ENCODE measurements at regions not wholly inside any gene's neighbourhood (a gene's known extent, or its start where the extent isn't known, plus 50 kb on each side); places are given as distances from the start of the nearest gene placed in this dataset.

- Mint-ChIP-seq H3K36me3 (no peaks in the 10 kb centered on the region), H3K4me1 (no peaks in the 10 kb centered on the region), H3K4me3 (no peak overlapping the region), H3K27ac (no peak overlapping the region), H3K9me3 (peaks cover 0 to 3% (median 0%) of the 10 kb centered on the region in 11 donors), H3K27me3 (no peaks in the 10 kb centered on the region)
- Histone ChIP-seq H3K4me3 (ENCODE audit: low read length) (no peak overlapping the region), H3K9me3 (ENCODE audit: control insufficient read depth in 2 of 3, low read length in 3 of 3) (no peaks in the 10 kb centered on the region), H3K27ac (ENCODE audit: low read depth, low read length) (no peak overlapping the region), H3K4me1 (ENCODE audit: control insufficient read depth in 2 of 2, insufficient read depth in 2 of 2, low read length in 2 of 2) (no peaks in the 10 kb centered on the region), H3K27me3 (ENCODE audit: control insufficient read depth in 2 of 2, insufficient read depth in 2 of 2, low read length in 2 of 2) (no peaks in the 10 kb centered on the region), H3K36me3 (ENCODE audit: control insufficient read depth in 2 of 3, insufficient read depth in 3 of 3, low read length in 3 of 3) (no peaks in the 10 kb centered on the region)
- intact Hi-C loops (cut with micrococcal nuclease): no loop called here
- ChIA-PET POLR2A (no interaction called here), CTCF (no interaction called here)
- DNase-seq: no peak
- no peak for ATAC-seq
Measured at GRCh38 chr7:109522585-109522984, 952.9 kb downstream of the DNAJB9 start.

- Histone ChIP-seq H3K4me3 (ENCODE audit: low read length) (no peak overlapping the region), H3K9me3 (ENCODE audit: control insufficient read depth in 2 of 3, low read length in 3 of 3) (no peaks in the 10 kb centered on the region), H3K4me1 (ENCODE audit: control insufficient read depth in 2 of 2, insufficient read depth in 2 of 2, low read length in 2 of 2) (no peaks in the 10 kb centered on the region), H3K36me3 (ENCODE audit: control insufficient read depth in 2 of 3, insufficient read depth in 3 of 3, low read length in 3 of 3) (no peaks in the 10 kb centered on the region), H3K27ac (ENCODE audit: low read depth, low read length) (no peak overlapping the region), H3K27me3 (ENCODE audit: control insufficient read depth in 2 of 2, insufficient read depth in 2 of 2, low read length in 2 of 2) (no peaks in the 10 kb centered on the region)
- H3K4me3 Mint-ChIP-seq: no peak overlapping the region
- H3K36me3 Mint-ChIP-seq: no peaks in the 10 kb centered on the region
- intact Hi-C loops (cut with micrococcal nuclease): no loop called here
- H3K27ac Mint-ChIP-seq: no peak overlapping the region
- POLR2A ChIA-PET: no interaction called here
- H3K27me3 Mint-ChIP-seq: no peaks in the 10 kb centered on the region
- no peaks in the 10 kb centered on the region for H3K4me1 Mint-ChIP-seq
- CTCF ChIA-PET: no interaction called here
- ATAC-seq (no peak), DNase-seq (no peak)
- peaks cover 0 to 4% (median 0%) of the 10 kb centered on the region in 11 donors for H3K9me3 Mint-ChIP-seq
Measured at GRCh38 chr7:109527833-109528232, 958.2 kb downstream of the DNAJB9 start.

GRCh38 chr7:109529712-109530111 is 960.0 kb downstream of the DNAJB9 start:
- no peak for ATAC-seq
- CTCF ChIA-PET: no interaction called here
- no peaks in the 10 kb centered on the region for H3K27me3 ChIP-seq (ENCODE audit: control insufficient read depth in 2 of 2, insufficient read depth in 2 of 2, low read length in 2 of 2)
- no peaks in the 10 kb centered on the region for H3K36me3 ChIP-seq (ENCODE audit: control insufficient read depth in 2 of 3, insufficient read depth in 3 of 3, low read length in 3 of 3)
- POLR2A ChIA-PET: no interaction called here
- intact Hi-C loops (cut with micrococcal nuclease): no loop called here
- no peaks in the 10 kb centered on the region for H3K9me3 ChIP-seq (ENCODE audit: control insufficient read depth in 2 of 3, low read length in 3 of 3)
- Mint-ChIP-seq H3K36me3 (no peaks in the 10 kb centered on the region), H3K4me1 (no peaks in the 10 kb centered on the region), H3K27me3 (no peaks in the 10 kb centered on the region), H3K9me3 (peaks cover 0 to 4% (median 0%) of the 10 kb centered on the region in 11 donors), H3K4me3 (no peak overlapping the region), H3K27ac (no peak overlapping the region)
- no peak for DNase-seq
- no peak overlapping the region for H3K4me3 ChIP-seq (ENCODE audit: low read length)
- H3K4me1 ChIP-seq (ENCODE audit: control insufficient read depth in 2 of 2, insufficient read depth in 2 of 2, low read length in 2 of 2): no peaks in the 10 kb centered on the region
- H3K27ac ChIP-seq (ENCODE audit: low read depth, low read length): no peak overlapping the region

- no peak overlapping the region for H3K4me3 ChIP-seq (ENCODE audit: low read length)
- H3K27me3 Mint-ChIP-seq: no peaks in the 10 kb centered on the region
- H3K27me3 ChIP-seq (ENCODE audit: control insufficient read depth in 2 of 2, insufficient read depth in 2 of 2, low read length in 2 of 2): no peaks in the 10 kb centered on the region
- intact Hi-C loops (cut with micrococcal nuclease): no loop called here
- no peaks in the 10 kb centered on the region for H3K4me1 Mint-ChIP-seq
- no peak overlapping the region for H3K4me3 Mint-ChIP-seq
- ATAC-seq (no peak), DNase-seq (no peak)
- no peaks in the 10 kb centered on the region for H3K36me3 ChIP-seq (ENCODE audit: control insufficient read depth in 2 of 3, insufficient read depth in 3 of 3, low read length in 3 of 3)
- H3K27ac ChIP-seq (ENCODE audit: low read depth, low read length): no peak overlapping the region
- no peaks in the 10 kb centered on the region for H3K9me3 ChIP-seq (ENCODE audit: control insufficient read depth in 2 of 3, low read length in 3 of 3)
- no peak overlapping the region for H3K27ac Mint-ChIP-seq
- no peaks in the 10 kb centered on the region for H3K4me1 ChIP-seq (ENCODE audit: control insufficient read depth in 2 of 2, insufficient read depth in 2 of 2, low read length in 2 of 2)
- ChIA-PET CTCF (no interaction called here), POLR2A (no interaction called here)
- peaks cover 0 to 4% (median 0%) of the 10 kb centered on the region in 11 donors for H3K9me3 Mint-ChIP-seq
- no peaks in the 10 kb centered on the region for H3K36me3 Mint-ChIP-seq
Measured at GRCh38 chr7:109532262-109532992, 962.8 kb downstream of the DNAJB9 start.

- Mint-ChIP-seq H3K9me3 (peaks cover 0 to 10% (median 2%) of the 10 kb centered on the region in 11 donors), H3K27me3 (peaks cover 0 to 4% (median 0%) of the 10 kb centered on the region in 5 donors), H3K4me1 (no peaks in the 10 kb centered on the region), H3K27ac (no peak overlapping the region), H3K36me3 (no peaks in the 10 kb centered on the region), H3K4me3 (no peak overlapping the region)
- intact Hi-C loops (cut with micrococcal nuclease): no loop called here
- Histone ChIP-seq H3K4me1 (ENCODE audit: control insufficient read depth in 2 of 2, insufficient read depth in 2 of 2, low read length in 2 of 2) (no peaks in the 10 kb centered on the region), H3K27ac (ENCODE audit: low read depth, low read length) (no peak overlapping the region), H3K9me3 (ENCODE audit: control insufficient read depth in 2 of 3, low read length in 3 of 3) (no peaks in the 10 kb centered on the region), H3K4me3 (ENCODE audit: low read length) (no peak overlapping the region), H3K27me3 (ENCODE audit: control insufficient read depth in 2 of 2, insufficient read depth in 2 of 2, low read length in 2 of 2) (no peaks in the 10 kb centered on the region), H3K36me3 (ENCODE audit: control insufficient read depth in 2 of 3, insufficient read depth in 3 of 3, low read length in 3 of 3) (no peaks in the 10 kb centered on the region)
- CTCF ChIA-PET: no interaction called here
- POLR2A ChIA-PET: no interaction called here
- DNase-seq (no peak), ATAC-seq (no peak)
Measured at GRCh38 chr7:109545686-109546085, 976.0 kb downstream of the DNAJB9 start.

GRCh38 chr7:109549471-109550193 is 980.0 kb downstream of the DNAJB9 start:
- Histone ChIP-seq H3K27me3 (ENCODE audit: control insufficient read depth in 2 of 2, insufficient read depth in 2 of 2, low read length in 2 of 2) (no peaks in the 10 kb centered on the region), H3K27ac (ENCODE audit: low read depth, low read length) (no peak overlapping the region), H3K36me3 (ENCODE audit: control insufficient read depth in 2 of 3, insufficient read depth in 3 of 3, low read length in 3 of 3) (no peaks in the 10 kb centered on the region), H3K4me3 (ENCODE audit: low read length) (no peak overlapping the region), H3K4me1 (ENCODE audit: control insufficient read depth in 2 of 2, insufficient read depth in 2 of 2, low read length in 2 of 2) (no peaks in the 10 kb centered on the region), H3K9me3 (ENCODE audit: control insufficient read depth in 2 of 3, low read length in 3 of 3) (no peaks in the 10 kb centered on the region)
- Mint-ChIP-seq H3K36me3 (no peaks in the 10 kb centered on the region), H3K27ac (no peak overlapping the region), H3K4me3 (no peak overlapping the region), H3K27me3 (peaks cover 0 to 4% (median 0%) of the 10 kb centered on the region in 5 donors), H3K9me3 (peaks cover 0 to 22% (median 14%) of the 10 kb centered on the region in 11 donors), H3K4me1 (no peaks in the 10 kb centered on the region)
- ChIA-PET POLR2A (no interaction called here), CTCF (no interaction called here)
- intact Hi-C loops (cut with micrococcal nuclease): no loop called here
- no peak for ATAC-seq
- DNase-seq: no peak

- H3K27ac ChIP-seq (ENCODE audit: low read depth, low read length): no peak overlapping the region
- H3K36me3 ChIP-seq (ENCODE audit: control insufficient read depth in 2 of 3, insufficient read depth in 3 of 3, low read length in 3 of 3): no peaks in the 10 kb centered on the region
- Mint-ChIP-seq H3K9me3 (peaks cover 4 to 32% (median 13%) of the 10 kb centered on the region in 11 donors), H3K4me3 (no peak overlapping the region), H3K36me3 (no peaks in the 10 kb centered on the region), H3K27me3 (no peaks in the 10 kb centered on the region), H3K4me1 (no peaks in the 10 kb centered on the region), H3K27ac (no peak overlapping the region)
- POLR2A ChIA-PET: no interaction called here
- DNase-seq: no peak
- H3K4me1 ChIP-seq (ENCODE audit: control insufficient read depth in 2 of 2, insufficient read depth in 2 of 2, low read length in 2 of 2): no peaks in the 10 kb centered on the region
- no peak overlapping the region for H3K4me3 ChIP-seq (ENCODE audit: low read length)
- H3K9me3 ChIP-seq (ENCODE audit: control insufficient read depth in 2 of 3, low read length in 3 of 3): no peaks in the 10 kb centered on the region
- no peak for ATAC-seq
- intact Hi-C loops (cut with micrococcal nuclease): no loop called here
- CTCF ChIA-PET: no interaction called here
- H3K27me3 ChIP-seq (ENCODE audit: control insufficient read depth in 2 of 2, insufficient read depth in 2 of 2, low read length in 2 of 2): no peaks in the 10 kb centered on the region
Measured at GRCh38 chr7:109552017-109552416, 982.3 kb downstream of the DNAJB9 start.

Data from naive thymus-derived CD4-positive, alpha-beta T cell (primary cell).